ENCODE measurements at regions not wholly inside any gene's neighbourhood (a gene's known extent, or its start where the extent isn't known, plus 50 kb on each side); places are given as distances from the start of the nearest gene placed in this dataset.

DNA sequence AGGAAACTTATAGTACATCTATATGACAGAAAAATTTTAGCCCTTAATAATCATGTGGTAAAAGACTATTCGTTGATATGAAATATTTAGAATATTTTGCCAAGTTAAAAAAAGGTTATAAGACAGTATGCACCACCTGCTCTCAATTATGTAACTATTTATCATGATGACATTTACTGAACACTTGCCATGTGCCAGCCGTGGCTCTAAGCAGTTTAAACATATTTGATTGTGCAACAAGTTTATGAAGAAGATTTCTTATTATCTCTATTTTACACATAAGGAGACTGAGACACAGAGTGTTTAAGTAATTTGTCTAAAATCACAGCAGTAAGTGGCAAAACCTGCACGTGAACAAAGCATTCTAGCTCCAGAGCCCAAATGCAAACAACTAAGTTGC is 199.3 kb upstream of the JUN start:
- TF ChIP-seq POLR2A (IDR thresholded peaks at IDR 0.05): no peak
- no peak for TF ChIP-seq CTCF (IDR thresholded peaks at IDR 0.05)
